GF-D8 (cell line): ENCODE measurements at regions not wholly inside any gene's neighbourhood (a gene's known extent, or its start where the extent isn't known, plus 50 kb on each side); places are given as distances from the start of the nearest gene placed in this dataset.

Experiments used
- DNase-seq: peaks from one replicate; lab custom pipeline; 2025; lab: John Stamatoyannopoulos, UW

- DNase-seq, result no peak
Measured at GRCh38 chr14:27384124-27384523, 786.3 kb upstream of the NOVA1 start.

GRCh38 chr14:27386391-27386790 is 788.6 kb upstream of the NOVA1 start:
- DNase-seq, result no peak

- no peak for DNase-seq
Measured at GRCh38 chr14:27387463-27387862, 789.6 kb upstream of the NOVA1 start.

GRCh38 chr14:27389402-27389801 is 791.6 kb upstream of the NOVA1 start:
- DNase-seq, result no peak

GRCh38 chr14:27390155-27390554 is 792.3 kb upstream of the NOVA1 start:
- no peak for DNase-seq

GRCh38 chr14:27391331-27391730 is 793.5 kb upstream of the NOVA1 start:
- DNase-seq, result no peak

GRCh38 chr14:27392153-27392552 is 794.3 kb upstream of the NOVA1 start:
- DNase-seq, result no peak

GRCh38 chr14:27409944-27410343 is 812.1 kb upstream of the NOVA1 start:
- DNase-seq, result no peak

GRCh38 chr14:27410981-27411380 is 813.1 kb upstream of the NOVA1 start:
- no peak for DNase-seq

GRCh38 chr14:27427796-27428195 is 830.0 kb upstream of the NOVA1 start:
- no peak for DNase-seq

- no peak for DNase-seq
Measured at GRCh38 chr14:27435923-27436670, 838.3 kb upstream of the NOVA1 start.

GRCh38 chr14:27484633-27485032 is 886.8 kb upstream of the NOVA1 start:
- no peak for DNase-seq

GRCh38 chr14:27485193-27485592 is 887.4 kb upstream of the NOVA1 start:
- no peak for DNase-seq

- no peak for DNase-seq
Measured at GRCh38 chr14:27506272-27506671, 908.4 kb upstream of the NOVA1 start.

GRCh38 chr14:27528328-27528727 is 930.5 kb upstream of the NOVA1 start:
- no peak for DNase-seq

GRCh38 chr14:27536748-27537147 is 938.9 kb upstream of the NOVA1 start:
- DNase-seq, result no peak

GRCh38 chr14:27546111-27546510 is 948.3 kb upstream of the NOVA1 start:
- DNase-seq, result no peak

GRCh38 chr14:27553790-27554189 is 956.0 kb upstream of the NOVA1 start:
- DNase-seq, result no peak

- no peak for DNase-seq
Measured at GRCh38 chr14:27557445-27557844, 959.6 kb upstream of the NOVA1 start.

GRCh38 chr14:27559848-27560247 is 962.0 kb upstream of the NOVA1 start:
- DNase-seq, result no peak

- DNase-seq, result no peak
Measured at GRCh38 chr14:27566843-27567382, 969.1 kb upstream of the NOVA1 start.

- no peak for DNase-seq
Measured at GRCh38 chr14:27573018-27573417, 975.2 kb upstream of the NOVA1 start.

GRCh38 chr14:27587103-27587502 is 989.3 kb upstream of the NOVA1 start:
- no peak for DNase-seq

GRCh38 chr14:27605282-27605681 is 1007.4 kb upstream of the NOVA1 start:
- no peak for DNase-seq
